Central memory CD4-positive, alpha-beta T cell (primary cell): ENCODE measurements at regions not wholly inside any gene's neighbourhood (a gene's known extent, or its start where the extent isn't known, plus 50 kb on each side); places are given as distances from the start of the nearest gene placed in this dataset.
"Not testable (repeated sequence)": the region's sequence is repeated elsewhere in the genome, so short reads cannot be mapped to it uniquely, and the experiment has no call there.

Experiments
- DNase-seq: peaks from one replicate; pipeline ENCODE4 v3.0.0; 2022

GRCh38 chr6:19158586-19158985 is 678.6 kb upstream of the ID4 start:
- DNase-seq = no peak

DNA sequence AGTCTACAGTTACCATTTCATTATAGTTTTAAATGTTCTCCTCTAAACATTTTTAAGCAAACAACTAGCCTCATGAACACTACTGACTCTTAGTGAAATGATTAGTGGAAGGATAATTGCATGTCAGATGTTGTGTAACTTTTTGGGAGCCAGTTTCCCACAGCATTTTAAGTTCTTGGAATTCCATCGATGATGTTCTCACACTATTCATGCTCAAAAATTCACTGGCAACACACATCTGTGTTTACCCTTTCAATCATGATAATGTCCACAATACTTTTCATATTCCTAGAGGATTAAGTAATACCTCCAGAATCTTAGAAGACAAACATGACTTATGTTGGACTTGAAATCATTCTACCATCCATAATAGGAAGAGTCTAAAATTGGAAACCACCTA is 678.1 kb upstream of the ID4 start:
- DNase-seq = no peak

- no peak for DNase-seq
These were observed 677.6 kb upstream of the ID4 start for GRCh38 chr6:19159561-19159960.

- DNase-seq = no peak
These were observed 677.0 kb upstream of the ID4 start for GRCh38 chr6:19160081-19160730.

DNA sequence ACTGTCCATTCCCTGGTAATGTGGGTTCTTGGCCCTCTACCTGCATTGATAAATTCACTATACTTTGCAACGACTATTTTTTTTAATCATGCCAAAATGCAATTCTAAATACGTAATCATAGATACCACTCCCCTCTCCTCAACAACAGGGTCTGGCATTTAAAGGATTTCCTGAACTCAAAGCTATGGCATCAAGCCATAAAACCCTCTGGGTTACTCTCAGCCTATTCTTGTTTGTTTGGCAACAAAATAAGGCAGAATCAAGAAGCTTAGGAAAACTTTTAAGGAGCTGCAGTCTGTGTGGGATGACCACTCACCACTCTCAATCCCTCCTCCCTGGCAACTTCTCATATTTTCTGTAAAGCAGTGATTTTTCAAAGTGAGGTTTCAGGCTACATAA is 669.9 kb upstream of the ID4 start:
- no peak for DNase-seq

GRCh38 chr6:19169366-19169765 is 667.8 kb upstream of the ID4 start:
- DNase-seq = no peak

DNA sequence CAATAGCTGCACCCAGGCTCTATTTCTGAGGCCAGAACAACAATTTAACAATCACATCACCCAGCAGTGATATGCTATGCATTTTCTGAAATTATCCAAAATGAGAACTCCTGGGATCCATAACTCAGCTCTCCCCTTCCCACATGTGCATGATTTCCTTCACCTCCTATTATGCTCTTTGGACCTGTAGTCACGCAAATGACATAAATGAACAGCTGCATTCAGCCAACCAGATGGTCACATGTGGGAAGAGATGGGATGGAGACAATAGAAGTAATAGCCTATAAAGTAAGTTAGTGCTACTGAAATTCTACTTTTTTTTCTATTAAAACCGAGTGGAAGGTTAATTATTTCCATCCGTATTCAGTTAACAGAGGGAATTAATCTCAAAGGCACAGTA is 662.1 kb upstream of the ID4 start:
- no peak for DNase-seq

GRCh38 chr6:19180348-19181072 is 656.7 kb upstream of the ID4 start:
- no peak for DNase-seq

GRCh38 chr6:19181211-19181610 is 656.0 kb upstream of the ID4 start:
- DNase-seq = no peak

DNA sequence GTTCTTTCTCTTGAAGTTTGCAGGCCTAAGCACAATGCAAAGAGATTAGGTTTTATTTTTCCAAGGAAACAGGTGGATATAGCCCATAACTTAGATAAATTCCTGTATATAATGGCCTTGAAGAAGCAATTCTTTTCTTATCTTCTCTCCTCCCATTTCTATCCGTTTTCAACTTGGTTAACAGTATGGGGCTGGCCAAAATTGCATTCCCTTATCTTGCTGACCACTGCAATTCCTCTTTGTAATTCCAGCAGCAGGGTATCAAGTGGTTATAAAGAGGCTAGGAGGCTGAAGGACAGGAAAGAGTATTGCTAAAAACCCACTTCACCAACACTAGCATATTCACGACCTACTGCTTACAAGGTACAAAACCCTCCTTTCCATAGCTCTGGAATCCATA is 643.5 kb upstream of the ID4 start:
- no peak for DNase-seq

DNA sequence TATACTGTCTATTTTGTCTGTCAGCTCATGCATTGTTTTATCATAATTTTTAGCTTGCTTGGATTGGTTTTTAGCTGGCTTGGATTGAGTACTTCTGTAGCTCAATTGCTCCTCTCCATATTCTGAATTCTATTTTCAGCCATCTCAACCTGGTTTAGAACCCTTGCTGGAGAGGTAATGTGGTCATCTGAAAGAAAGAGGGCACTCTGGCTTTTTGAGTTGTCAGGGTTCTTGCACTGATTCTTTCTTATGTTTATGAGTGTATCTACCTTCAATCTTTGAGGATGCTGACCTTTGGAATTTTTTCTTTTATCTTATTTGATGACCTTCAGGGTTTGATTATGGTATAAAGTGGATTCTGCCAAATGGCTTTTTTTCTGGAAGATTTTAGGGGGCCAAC is 632.7 kb upstream of the ID4 start:
- no peak for DNase-seq

- no peak for DNase-seq
These were observed 632.1 kb upstream of the ID4 start for GRCh38 chr6:19205076-19205475.

- DNase-seq = no peak
These were observed 628.0 kb upstream of the ID4 start for GRCh38 chr6:19209202-19209601.

- no peak for DNase-seq
These were observed 626.1 kb upstream of the ID4 start for GRCh38 chr6:19210849-19211590.

DNA sequence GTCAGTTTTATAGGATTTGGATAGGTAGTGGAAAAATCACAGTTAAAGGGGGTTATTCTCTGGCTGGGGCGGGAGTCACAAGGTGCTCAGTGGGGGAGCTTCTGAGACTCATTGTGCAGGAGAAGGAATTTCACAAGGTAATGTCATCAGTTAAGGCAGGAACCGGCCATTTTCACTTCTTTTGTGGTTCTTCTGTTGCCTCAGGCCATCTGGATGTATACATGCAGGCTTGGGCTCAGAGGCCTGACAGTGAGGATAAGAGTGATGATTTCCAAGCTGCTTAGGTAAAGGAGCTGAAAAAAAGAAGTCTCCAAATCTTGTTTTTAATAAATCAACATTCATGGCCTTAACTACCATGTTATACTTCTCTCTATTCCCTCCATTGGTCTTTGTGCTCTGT is 622.9 kb upstream of the ID4 start:
- no peak for DNase-seq

DNA sequence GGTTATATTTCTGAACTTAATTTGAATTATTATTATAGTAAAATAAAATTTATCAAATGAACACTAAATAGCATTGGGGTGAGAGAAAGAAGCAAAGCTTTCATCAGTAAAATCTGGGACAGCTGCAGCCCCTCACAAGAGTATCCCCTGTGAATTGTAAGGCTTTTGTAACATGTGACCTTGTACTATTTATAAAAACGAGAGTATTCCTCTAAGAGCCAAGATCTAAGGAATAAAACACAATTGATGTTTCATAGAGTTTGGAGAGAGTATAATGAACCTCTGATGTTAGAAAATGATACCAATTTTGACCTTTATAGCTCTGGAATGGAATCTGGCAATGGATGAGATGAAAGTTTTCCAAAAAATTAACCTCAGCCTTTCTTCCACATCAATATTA is 617.2 kb upstream of the ID4 start:
- no peak for DNase-seq

DNA sequence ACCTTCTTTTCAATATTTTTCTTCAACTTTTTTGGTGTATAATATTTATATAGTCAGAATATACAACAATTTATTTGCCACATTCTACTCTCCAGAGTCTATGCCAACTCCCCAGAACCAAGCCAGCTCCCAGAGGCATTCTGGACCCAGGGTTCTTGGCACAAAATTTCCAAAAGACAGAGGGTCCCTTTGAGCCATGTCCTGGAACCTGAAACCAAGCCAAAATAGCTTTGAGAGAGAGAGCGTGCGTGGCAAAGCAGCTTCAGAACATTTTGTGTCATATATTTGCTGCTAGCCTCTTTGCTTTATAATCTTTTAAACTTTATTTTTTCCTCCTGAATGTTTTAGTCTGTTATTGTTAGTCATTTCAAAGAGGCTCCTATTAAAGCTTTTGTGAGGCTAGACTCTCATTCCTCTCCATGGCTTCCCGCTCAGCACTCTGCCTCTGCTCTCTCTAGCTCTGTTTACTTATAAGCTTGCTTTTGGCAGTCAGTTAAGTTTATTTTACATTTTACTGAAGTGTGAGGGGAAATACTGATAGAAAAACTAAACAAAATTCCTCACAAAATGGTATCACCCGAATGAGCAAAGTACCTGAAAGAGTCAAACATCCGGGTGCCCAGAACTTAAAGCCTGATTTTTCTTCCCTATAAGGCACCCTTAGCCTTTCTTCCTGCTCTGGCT is 605.1 kb upstream of the ID4 start:
- no peak for DNase-seq

DNA sequence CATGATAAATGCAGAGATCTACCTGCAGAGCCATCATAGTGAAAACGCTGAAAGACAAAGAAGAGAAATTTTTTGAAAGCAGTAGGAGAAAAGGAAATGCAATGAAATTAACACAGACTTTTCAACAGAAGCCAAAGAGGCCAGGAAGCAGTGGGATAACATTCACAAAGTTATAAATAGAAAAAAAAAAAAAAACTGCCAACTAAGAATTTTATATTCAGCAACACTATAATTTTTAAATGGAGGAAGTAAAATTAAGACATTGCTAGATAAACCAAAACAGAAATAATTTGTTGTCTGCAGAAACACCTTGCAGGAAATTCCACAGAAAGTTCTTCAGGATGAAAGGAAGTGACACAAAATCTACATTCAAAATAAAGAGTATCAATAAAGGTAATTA is 591.5 kb upstream of the ID4 start:
- no peak for DNase-seq

- not testable (repeated sequence) for DNase-seq
These were observed 590.0 kb upstream of the ID4 start for GRCh38 chr6:19247181-19247580.

DNA sequence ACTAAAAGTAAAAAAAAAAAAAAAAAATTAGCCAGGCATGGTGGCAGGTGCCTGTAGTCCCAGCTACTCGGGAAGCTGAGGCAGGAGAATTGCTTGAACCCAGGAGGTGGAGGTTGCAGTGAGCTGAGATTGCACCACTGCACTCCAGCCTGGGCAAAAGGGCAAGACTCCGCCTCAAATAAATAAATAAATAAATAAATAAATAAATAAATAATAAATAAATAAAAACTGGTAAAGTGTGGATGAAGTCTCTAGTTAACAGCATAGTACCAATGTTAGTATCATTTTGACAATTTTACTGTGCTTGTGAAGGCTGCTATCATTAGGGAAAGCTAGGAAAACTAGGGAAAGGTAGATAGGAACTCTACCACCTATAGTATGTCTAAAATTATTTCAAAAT is 581.0 kb upstream of the ID4 start:
- not testable (repeated sequence) for DNase-seq

- no peak for DNase-seq
These were observed 575.5 kb upstream of the ID4 start for GRCh38 chr6:19261642-19262041.

GRCh38 chr6:19268117-19268516 is 569.1 kb upstream of the ID4 start:
- DNase-seq = no peak

GRCh38 chr6:19268718-19269117 is 568.5 kb upstream of the ID4 start:
- no peak for DNase-seq
